ENCODE measurements at regions not wholly inside any gene's neighbourhood (a gene's known extent, or its start where the extent isn't known, plus 50 kb on each side); places are given as distances from the start of the nearest gene placed in this dataset.

DNA sequence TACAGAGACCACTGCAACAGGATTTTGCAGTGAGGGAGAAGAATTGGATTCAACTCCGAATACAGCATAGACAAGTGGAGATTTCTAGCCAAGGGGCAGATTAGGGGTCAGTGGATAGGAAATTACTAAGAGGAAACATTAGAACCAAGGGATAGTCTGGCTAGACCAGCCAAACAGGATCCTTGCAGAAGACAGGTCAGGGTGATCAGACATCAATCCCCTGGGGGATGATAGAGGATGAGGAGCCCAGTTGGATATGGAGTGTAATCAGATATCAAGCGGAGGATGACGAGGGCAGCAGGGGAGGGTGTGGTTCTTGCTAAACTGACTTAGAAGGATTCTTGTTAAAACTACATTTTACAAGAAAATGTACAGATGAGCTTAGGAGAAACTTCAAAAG lies 424.4 kb downstream of the DAD1 start:
- in situ Hi-C loops (cut with HindIII; ENCODE audit: low sequenced_read_pairs) = no loop called here
- peak; percentile 19 for DNase-seq (ENCODE audit: low read depth, low spot score)
- no peak for TF ChIP-seq CTCF (IDR thresholded peaks at IDR 0.05; ENCODE audit: low read depth, low read length)
- H3K4me3 ChIP-seq (ENCODE audit: low read depth, low read length) = no peak overlapping the region

DNA sequence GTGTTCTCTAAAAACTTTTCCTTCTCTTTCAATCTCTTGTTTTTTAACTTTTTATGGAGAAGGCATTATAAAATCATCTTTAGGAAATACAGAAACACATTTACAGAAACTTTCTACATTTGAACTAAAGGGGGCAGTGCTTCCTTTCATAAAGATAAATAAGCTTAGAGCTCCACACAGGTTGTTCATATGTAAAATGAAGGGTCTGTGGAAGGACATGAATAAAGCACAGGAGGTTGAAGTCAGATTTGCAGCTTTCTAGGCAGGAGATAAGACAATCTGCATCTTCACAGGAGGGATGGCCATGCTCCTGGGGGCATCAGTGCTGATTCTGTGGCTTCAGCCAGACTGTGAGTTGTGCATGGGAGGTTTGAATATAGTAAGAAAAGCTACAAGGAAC lies 426.0 kb downstream of the DAD1 start:
- in situ Hi-C loops (cut with HindIII; ENCODE audit: low sequenced_read_pairs) = no loop called here
- TF ChIP-seq CTCF (IDR thresholded peaks at IDR 0.05; ENCODE audit: low read depth, low read length) = peak; percentile 18
- no peak overlapping the region for H3K4me3 ChIP-seq (ENCODE audit: low read depth, low read length)
- peak; percentile 40 for DNase-seq (ENCODE audit: low read depth, low spot score)

GRCh38 chr14:22159957-22160356 lies 429.1 kb downstream of the DAD1 start:
- no peak for DNase-seq (ENCODE audit: low read depth, low spot score)
- H3K4me3 ChIP-seq (ENCODE audit: low read depth, low read length) = no peak overlapping the region
- no peak for TF ChIP-seq CTCF (IDR thresholded peaks at IDR 0.05; ENCODE audit: low read depth, low read length)
- in situ Hi-C loops (cut with HindIII; ENCODE audit: low sequenced_read_pairs) = no loop called here

- DNase-seq (ENCODE audit: low read depth, low spot score) = peak; percentile 38
- in situ Hi-C loops (cut with HindIII; ENCODE audit: low sequenced_read_pairs) = no loop called here
- no peak for TF ChIP-seq CTCF (IDR thresholded peaks at IDR 0.05; ENCODE audit: low read depth, low read length)
These were observed 429.9 kb downstream of the DAD1 start for GRCh38 chr14:22159099-22159498.

DNA sequence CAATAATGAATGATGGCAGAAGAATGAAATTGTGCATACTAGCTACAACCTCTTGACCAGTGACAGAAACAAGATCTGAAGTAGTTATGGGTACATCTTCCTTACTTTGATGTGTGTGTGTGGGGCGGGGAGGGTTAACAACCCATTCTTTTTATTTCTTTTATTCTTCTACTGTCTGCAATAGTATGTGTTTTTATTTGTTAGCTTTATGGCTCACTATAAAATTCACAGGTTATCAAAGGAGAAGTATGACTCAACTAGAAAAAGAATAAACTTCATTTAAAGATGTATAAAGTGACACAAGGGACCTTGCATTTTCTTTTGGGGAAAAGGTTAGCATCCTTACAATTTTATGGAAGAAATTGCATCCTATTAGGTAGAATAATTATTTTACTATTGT lies 430.5 kb downstream of the DAD1 start:
- TF ChIP-seq CTCF (IDR thresholded peaks at IDR 0.05; ENCODE audit: low read depth, low read length) = no peak
- in situ Hi-C loops (cut with HindIII; ENCODE audit: low sequenced_read_pairs) = no loop called here
- DNase-seq (ENCODE audit: low read depth, low spot score) = no peak
- H3K4me3 ChIP-seq (ENCODE audit: low read depth, low read length) = no peak overlapping the region

More at GRCh38 chr14:22159099-22159498, 429.9 kb downstream of the DAD1 start:
- no peak overlapping the region for H3K4me3 ChIP-seq (ENCODE audit: low read depth, low read length)

DNA sequence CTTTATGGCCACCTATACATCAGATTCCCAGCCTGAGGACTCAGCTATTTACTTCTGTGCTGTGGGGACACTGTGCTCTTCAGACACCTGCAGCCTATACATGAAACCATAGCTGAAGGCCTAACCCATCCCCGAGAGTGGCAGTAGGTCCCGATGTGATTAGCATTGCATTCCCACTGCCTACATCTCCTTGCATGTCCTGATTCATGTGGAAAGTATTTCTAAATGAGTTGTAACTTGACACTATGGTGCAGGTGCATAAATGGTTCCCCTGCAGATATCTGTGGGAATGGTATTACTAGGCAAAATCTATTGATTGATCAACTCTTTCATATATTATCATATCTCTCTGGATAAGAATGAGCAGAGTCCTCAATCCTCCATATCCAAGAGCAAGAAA lies 433.5 kb downstream of the DAD1 start:
- no peak for DNase-seq (ENCODE audit: low read depth, low spot score)
- no peak for TF ChIP-seq CTCF (IDR thresholded peaks at IDR 0.05; ENCODE audit: low read depth, low read length)
- H3K4me3 ChIP-seq (ENCODE audit: low read depth, low read length) = no peak overlapping the region
- in situ Hi-C loops (cut with HindIII; ENCODE audit: low sequenced_read_pairs) = no loop called here

GRCh38 chr14:22152903-22153302 lies 436.1 kb downstream of the DAD1 start:
- H3K4me3 ChIP-seq (ENCODE audit: low read depth, low read length) = no peak overlapping the region
- DNase-seq (ENCODE audit: low read depth, low spot score) = no peak
- no peak for TF ChIP-seq CTCF (IDR thresholded peaks at IDR 0.05; ENCODE audit: low read depth, low read length)
- in situ Hi-C loops (cut with HindIII; ENCODE audit: low sequenced_read_pairs) = no loop called here

Data from astrocyte of the spinal cord (primary cell).